Right lobe of liver (tissue), 4 donors: ENCODE measurements at regions not wholly inside any gene's neighbourhood (a gene's known extent, or its start where the extent isn't known, plus 50 kb on each side); places are given as distances from the start of the nearest gene placed in this dataset.

Experiments used
- CTCF ChIP-seq, 4 donors: fragments of 200-600 bp in 3 of 4; fragments of 450-650 bp in 1 of 4; IDR thresholded peaks; one replicate each; pipeline versions ENCODE4 v1.5.1 to v1.8.0; 2016 to 2022; ENCODE audit warnings: antibody characterized with exemption in 4 of 4, mild to moderate bottlenecking in 2 of 4
- POLR2A ChIP-seq: fragments of 450-650 bp; IDR thresholded peaks from one replicate; pipeline ENCODE4 v1.6.1; 2017; ENCODE audit warnings: antibody characterized with exemption, mild to moderate bottlenecking
- donor health status: DM: no; HTN: no; CAD: no.
- donor health status: DM: no; HTN: no; CAD: no.
- donor health status: DM: no; HTN: yes; CAD: no.

DNA sequence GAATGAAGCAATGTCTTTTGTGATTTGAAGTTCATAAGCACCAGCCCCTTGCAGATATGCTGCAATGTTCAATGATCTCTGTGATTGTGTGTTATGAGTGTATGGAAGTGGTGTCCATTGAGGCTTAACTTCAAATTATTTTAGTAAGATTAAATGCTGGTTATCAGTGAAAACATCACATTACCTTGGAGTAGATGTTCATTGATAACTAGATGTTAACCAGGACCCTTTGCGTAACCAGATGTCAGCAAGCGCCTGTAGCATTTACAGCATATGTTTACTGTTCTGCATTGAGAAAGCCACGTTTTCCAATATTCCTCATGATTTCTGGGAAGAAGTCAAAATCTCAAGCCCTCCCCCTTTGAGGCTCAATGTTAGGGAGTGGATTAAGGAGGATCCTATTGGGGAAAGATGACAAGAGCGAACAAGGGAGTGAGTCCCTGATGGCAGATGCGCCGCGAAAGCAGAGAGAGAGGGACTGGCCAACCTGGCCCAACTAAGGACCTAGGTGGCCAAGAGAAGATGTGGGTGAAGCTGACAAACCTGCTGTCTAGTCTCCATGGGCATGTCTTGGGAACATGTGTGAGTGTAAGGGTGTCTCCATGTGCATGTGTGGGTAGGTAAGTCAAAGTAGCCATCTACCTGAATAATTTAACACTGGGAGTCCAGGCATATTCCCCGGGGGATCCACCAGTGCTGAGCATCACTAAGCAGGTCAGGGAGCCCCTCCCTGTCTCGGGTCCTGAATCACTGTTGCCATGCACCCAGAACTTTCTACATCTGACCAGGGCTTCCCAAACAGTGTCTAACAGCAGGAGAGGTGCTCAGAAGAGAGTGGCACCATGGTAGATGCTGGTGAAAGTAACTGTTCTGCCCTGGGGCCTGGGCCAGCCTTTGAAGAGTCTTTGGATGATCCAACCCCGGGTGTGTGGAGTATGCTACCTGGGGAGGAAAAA, 141.6 kb upstream of the GDF10 start:
- TF ChIP-seq CTCF (IDR thresholded peaks at IDR 0.05) (no peak), POLR2A (no peak)
